Activated CD4-positive, CD25-positive, alpha-beta regulatory T cell treated with anti-CD3 and anti-CD28 coated beads, Interleukin-2, amount 50 U/mL, for 72 hours (primary cell): ENCODE measurements at regions not wholly inside any gene's neighbourhood (a gene's known extent, or its start where the extent isn't known, plus 50 kb on each side); places are given as distances from the start of the nearest gene placed in this dataset.

Experiments
- DNase-seq: peaks from one replicate; pipeline ENCODE4 v3.0.0; 2021

DNA sequence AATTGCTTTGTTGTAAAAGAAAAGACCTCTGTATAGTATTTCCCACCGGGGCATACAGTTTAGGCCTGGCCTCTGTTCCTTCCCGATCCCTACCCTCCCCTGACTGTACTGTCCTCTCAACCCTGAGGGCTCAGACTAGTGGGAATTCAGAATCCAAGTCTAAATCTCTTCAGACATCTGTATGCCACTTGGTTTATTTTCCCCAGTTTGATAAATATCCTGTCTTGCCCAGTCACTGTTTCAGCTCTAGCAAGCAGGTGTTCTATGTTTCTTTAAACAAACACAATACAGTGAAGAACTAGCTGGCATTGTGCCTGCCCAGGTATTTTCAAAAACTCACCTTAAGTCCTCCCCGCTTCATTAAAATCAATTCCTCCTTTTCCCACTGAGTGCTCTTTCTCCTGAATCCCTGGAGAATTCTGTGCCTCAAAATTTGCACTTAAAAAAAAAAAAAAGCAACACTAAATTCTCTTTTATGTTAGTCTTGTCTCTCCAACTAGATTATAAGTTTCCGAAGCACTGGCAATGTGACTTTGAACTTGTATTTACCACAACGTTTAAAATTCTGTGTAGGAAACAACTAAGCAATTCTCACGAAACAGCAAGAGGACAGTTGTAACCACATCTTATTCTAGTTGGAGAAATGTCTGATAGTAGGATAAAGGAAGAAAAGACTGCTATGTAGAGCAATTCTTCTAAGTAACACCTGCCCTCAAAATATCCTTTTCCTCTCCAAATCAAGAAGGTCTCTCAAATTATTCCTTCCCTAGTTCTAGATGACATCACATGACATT lies 112.0 kb upstream of the CARMIL1 start:
- no peak for DNase-seq

GRCh38 chr6:25167961-25168360 lies 111.2 kb upstream of the CARMIL1 start:
- DNase-seq, result no peak

GRCh38 chr6:25168637-25169036 lies 110.5 kb upstream of the CARMIL1 start:
- no peak for DNase-seq

- DNase-seq, result no peak
Measured at GRCh38 chr6:25169553-25169952, 109.6 kb upstream of the CARMIL1 start.

GRCh38 chr6:25169961-25170360 lies 109.2 kb upstream of the CARMIL1 start:
- no peak for DNase-seq

- DNase-seq, result no peak
Measured at GRCh38 chr6:25170640-25171039, 108.5 kb upstream of the CARMIL1 start.

- no peak for DNase-seq
Measured at GRCh38 chr6:25171301-25171700, 107.9 kb upstream of the CARMIL1 start.

DNA sequence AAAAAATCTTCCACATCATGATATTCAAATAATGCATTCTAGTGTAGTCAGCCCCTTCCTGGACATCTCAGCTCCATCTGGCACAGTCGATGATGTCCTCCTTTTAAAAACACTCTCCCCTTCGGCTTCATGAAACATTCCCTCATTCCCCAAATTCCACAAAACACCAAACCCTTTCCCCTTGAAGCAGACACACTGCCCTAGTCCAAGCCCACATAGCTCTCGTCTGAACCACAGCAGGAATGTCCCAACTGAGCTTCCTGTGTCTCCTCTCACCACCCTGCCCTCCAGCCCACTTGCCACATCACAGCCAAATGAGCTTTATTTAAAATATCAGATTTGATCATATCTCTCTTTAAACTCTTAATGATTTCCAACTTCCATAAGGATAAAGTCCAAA lies 106.4 kb upstream of the CARMIL1 start:
- DNase-seq, result no peak

GRCh38 chr6:25173246-25173645 lies 105.9 kb upstream of the CARMIL1 start:
- DNase-seq, result no peak

DNA sequence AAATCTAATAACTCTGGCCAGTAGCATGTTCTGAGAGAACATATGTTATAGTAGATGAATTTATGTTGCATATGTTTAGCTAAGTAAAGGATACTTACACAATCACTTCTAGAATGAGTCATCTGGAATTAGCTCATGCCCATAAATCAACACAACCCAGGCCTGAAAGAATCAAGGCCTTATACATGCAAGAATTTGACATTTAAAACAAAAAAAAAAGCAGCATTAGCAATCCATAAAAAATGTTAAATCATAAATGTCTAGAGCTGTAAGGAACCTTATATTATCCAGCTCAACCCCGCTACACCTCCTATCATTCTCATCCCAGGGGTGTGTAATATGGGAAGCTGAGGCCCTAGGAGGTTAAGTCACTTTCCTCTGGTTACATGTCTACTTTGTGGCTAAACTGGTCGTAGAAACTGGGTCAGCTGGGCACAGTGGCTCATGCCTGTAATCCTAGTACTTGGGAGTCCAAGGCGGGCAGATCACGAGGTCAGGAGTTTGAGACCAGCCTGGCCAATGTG lies 105.2 kb upstream of the CARMIL1 start:
- no peak for DNase-seq

- no peak for DNase-seq
Measured at GRCh38 chr6:25174678-25175077, 104.5 kb upstream of the CARMIL1 start.

DNA sequence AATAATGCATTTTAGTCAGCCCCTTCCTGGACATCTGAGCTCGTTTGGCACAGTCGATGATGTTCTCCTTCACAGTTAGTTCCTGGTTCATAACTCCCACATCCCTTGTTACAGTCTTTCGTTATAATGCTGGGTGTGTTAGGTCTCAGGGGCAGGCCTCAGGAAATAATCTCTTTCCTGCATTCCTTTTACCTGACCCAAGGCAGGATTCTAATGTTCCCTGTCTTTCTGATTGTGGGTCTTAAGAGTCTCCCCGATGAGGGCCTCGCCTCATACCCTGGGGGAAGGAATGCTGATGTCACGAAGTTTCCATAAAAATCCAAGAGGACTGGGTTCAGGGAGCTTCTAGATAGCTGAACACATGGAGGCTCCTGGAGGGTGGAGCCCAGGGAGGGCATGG lies 104.0 kb upstream of the CARMIL1 start:
- no peak for DNase-seq

- DNase-seq, result no peak
Measured at GRCh38 chr6:25175681-25176080, 103.5 kb upstream of the CARMIL1 start.

DNA sequence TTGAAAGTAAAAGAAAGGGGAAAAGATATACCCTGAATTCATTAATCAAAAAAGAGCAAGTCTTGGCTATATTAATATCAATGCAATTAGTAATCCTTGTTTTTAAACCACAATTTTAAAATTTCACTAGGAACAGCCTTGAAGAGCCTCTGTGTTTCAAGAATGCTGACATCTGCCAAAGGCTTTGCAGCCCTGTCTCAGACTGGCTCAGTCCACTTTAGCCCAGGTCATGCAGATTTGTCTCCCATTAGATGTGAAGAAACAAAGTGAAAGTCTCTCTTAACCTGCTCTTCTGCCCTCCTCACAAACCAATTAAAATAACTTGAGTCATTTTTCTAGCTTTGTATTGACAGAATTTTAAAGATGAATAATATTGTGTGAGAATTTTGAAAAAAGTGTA lies 102.7 kb upstream of the CARMIL1 start:
- DNase-seq, result no peak

DNA sequence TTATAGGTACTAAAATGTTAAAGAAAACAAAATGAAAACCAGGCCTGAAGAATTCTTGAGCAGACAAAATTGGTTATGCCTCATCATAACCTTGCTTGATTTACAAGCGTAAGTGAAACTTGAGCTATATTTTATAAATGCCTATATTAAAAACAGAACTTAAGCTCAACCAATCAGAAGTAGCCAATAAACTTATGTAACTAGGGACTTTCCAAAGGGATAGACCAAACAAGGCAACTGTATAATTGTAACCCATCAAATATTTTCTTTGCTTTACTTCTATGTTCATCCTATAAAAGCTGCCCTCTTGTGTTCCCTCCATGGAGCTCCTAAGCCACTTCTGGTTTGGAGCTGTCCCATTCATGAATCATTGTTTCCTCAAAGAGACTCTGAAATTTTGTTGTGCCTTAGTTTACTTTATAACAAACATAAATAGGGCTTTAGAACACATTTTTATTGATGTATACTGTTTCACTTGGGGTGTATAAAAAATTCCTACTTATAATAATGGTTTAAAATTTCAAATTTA lies 101.6 kb upstream of the CARMIL1 start:
- no peak for DNase-seq

GRCh38 chr6:25178336-25179035 lies 100.7 kb upstream of the CARMIL1 start:
- DNase-seq, result no peak

DNA sequence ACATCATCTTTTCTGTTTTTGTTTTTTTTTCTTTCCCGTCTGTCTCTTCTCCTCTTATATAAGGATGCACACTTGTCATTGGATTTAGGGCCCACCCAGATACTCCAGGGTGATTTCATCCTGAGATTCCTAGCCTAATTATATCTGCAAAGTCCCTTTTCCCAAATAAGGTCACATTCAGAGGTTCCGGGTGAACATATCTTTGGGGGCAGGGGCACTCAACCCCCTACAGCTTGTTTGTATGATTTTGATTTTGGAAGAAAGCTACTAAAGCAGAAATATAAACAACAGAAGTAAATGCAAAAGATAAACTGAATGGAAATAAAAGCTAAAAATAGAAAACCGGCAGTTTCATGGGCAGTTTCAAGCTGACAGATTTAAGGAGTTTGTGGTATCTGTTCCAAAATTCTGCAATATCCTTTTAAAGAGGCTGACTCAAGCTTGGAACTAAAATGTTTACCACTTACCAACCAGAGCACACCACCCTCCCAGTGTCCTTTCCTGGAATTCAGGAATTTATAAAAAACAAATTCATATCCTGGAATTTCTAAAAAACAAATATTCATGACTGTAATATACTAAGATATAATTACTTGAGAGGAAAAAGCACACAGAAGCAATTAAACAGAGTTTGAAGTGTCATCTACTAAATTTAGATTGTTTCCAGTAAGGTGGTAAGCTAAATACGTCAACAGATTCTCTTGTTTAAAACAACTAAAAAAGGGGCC lies 100.0 kb upstream of the CARMIL1 start:
- no peak for DNase-seq

GRCh38 chr6:25180630-25181349 lies 98.4 kb upstream of the CARMIL1 start:
- no peak for DNase-seq

- DNase-seq, result no peak
Measured at GRCh38 chr6:25181350-25181724, 97.8 kb upstream of the CARMIL1 start.

DNA sequence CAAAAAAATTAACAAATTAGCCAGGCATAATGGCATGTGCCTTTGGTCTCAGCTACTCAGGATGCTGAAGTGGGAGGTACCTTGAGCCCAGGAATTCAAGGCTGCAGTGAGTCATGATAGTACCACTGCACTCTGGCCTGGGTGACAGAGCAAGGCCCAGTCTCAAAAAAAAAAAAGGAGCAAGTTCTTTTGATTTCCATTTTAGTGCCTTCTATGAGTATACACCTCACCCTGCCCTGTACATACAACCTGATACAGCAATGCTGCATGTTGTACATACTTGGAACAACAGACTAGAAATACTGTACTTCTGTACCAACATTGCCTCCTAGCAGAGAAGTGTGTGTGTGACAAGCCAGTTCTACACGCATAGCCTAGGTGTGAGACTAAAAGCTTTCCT lies 97.3 kb upstream of the CARMIL1 start:
- no peak for DNase-seq

DNA sequence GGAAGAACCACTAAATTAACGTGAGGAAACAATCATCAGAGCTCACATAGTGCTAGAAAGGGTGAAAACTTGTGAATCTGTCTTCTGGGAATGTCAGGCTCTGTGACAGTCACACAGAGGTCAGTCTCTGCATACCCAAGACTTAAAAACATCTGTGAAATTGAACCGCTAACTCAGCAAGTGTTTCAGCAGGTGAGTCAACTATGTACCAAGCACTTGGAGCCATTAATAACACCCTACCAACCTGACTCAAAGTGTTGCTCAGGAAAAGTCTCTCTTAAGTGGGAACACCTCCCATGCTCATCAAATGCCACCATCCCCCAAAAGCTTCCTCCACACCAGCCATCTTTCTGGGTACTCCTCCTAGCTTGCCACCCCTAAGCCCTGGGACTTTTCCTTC lies 92.3 kb upstream of the CARMIL1 start:
- DNase-seq, result no peak

DNA sequence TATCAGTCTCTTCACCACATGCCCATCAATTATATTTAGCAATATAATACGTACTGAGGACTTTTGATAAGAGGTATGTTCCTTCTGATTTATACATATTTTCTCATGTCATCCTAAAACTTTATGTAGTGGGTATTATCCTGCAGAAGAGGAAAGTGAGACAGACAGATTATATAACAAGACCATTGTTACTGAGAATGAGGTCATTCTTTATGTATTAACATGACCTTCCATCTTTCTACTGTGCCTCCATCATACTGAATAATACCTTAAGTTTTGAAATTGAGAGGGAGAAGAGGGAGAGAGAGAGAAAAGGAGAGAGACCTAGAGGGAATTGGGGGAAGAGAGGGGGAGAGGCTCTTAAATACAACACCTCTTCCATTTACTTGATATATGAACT lies 90.9 kb upstream of the CARMIL1 start:
- DNase-seq, result no peak
